SK-MEL-5 (cell line): ENCODE measurements at regions not wholly inside any gene's neighbourhood (a gene's known extent, or its start where the extent isn't known, plus 50 kb on each side); places are given as distances from the start of the nearest gene placed in this dataset.

ENCODE experiments used
- DNase-seq: peaks from one replicate; pipeline ENCODE4 v3.0.0-alpha.2; 2016; ENCODE audit warnings: low read depth, low spot score
- in situ Hi-C: cut with HindIII; loops from 2 replicates; pipeline ENCODE4 v1.10.0; 2016; ENCODE audit warnings: low sequenced_read_pairs, high pct_unique_total_duplicates, low pct_unique_long_range_greater_than_20kb

GRCh38 chr9:116032683-116033440 is 120.7 kb upstream of the PAPPA start:
- in situ Hi-C loops, result no loop called here
- DNase-seq, result no peak

GRCh38 chr9:116039312-116039711 is 114.3 kb upstream of the PAPPA start:
- in situ Hi-C loops, result no loop called here
- no peak for DNase-seq

GRCh38 chr9:116039893-116040292 is 113.7 kb upstream of the PAPPA start:
- in situ Hi-C loops, result no loop called here

GRCh38 chr9:116042321-116042720 is 111.3 kb upstream of the PAPPA start:
- in situ Hi-C loops, result no loop called here
- no peak for DNase-seq

More at GRCh38 chr9:116039893-116040292, 113.7 kb upstream of the PAPPA start:
- DNase-seq, result no peak

GRCh38 chr9:116045083-116045482 is 108.5 kb upstream of the PAPPA start:
- no peak for DNase-seq
- in situ Hi-C loops, result no loop called here

- in situ Hi-C loops, result no loop called here
- DNase-seq, result no peak
These were observed 105.5 kb upstream of the PAPPA start for GRCh38 chr9:116048081-116048480.

- in situ Hi-C loops, result no loop called here
These were observed 104.1 kb upstream of the PAPPA start for GRCh38 chr9:116049456-116049855.

GRCh38 chr9:116051528-116051927 is 102.1 kb upstream of the PAPPA start:
- in situ Hi-C loops, result no loop called here
- DNase-seq, result no peak

More at GRCh38 chr9:116049456-116049855, 104.1 kb upstream of the PAPPA start:
- DNase-seq, result no peak

- DNase-seq, result no peak
- in situ Hi-C loops, result no loop called here
These were observed 98.1 kb upstream of the PAPPA start for GRCh38 chr9:116055536-116055935.

GRCh38 chr9:116057371-116057770 is 96.2 kb upstream of the PAPPA start:
- in situ Hi-C loops, result no loop called here
- DNase-seq, result no peak

- in situ Hi-C loops, result no loop called here
- no peak for DNase-seq
These were observed 95.2 kb upstream of the PAPPA start for GRCh38 chr9:116058421-116058820.

- DNase-seq, result no peak
- in situ Hi-C loops, result no loop called here
These were observed 94.1 kb upstream of the PAPPA start for GRCh38 chr9:116059466-116059865.

GRCh38 chr9:116060631-116061030 is 93.0 kb upstream of the PAPPA start:
- in situ Hi-C loops, result no loop called here
- no peak for DNase-seq

GRCh38 chr9:116061546-116062205 is 91.9 kb upstream of the PAPPA start:
- DNase-seq, result no peak
- in situ Hi-C loops, result no loop called here

GRCh38 chr9:116062206-116062550 is 91.4 kb upstream of the PAPPA start:
- DNase-seq, result no peak
- in situ Hi-C loops, result no loop called here

- in situ Hi-C loops, result no loop called here
- no peak for DNase-seq
These were observed 88.6 kb upstream of the PAPPA start for GRCh38 chr9:116064970-116065369.

- in situ Hi-C loops, result no loop called here
- no peak for DNase-seq
These were observed 87.4 kb upstream of the PAPPA start for GRCh38 chr9:116066221-116066620.

- in situ Hi-C loops, result no loop called here
- no peak for DNase-seq
These were observed 86.0 kb upstream of the PAPPA start for GRCh38 chr9:116067566-116067965.

GRCh38 chr9:116070256-116070914 is 83.2 kb upstream of the PAPPA start:
- no peak for DNase-seq
- in situ Hi-C loops, result no loop called here
